Activated T-cell treated with anti-CD3 and anti-CD28 coated beads, Interleukin-2, amount 50 U/mL, for 24 hours (primary cell): ENCODE measurements at regions not wholly inside any gene's neighbourhood (a gene's known extent, or its start where the extent isn't known, plus 50 kb on each side); places are given as distances from the start of the nearest gene placed in this dataset.

Source experiments
- DNase-seq: peaks from one replicate; pipeline ENCODE4 v3.0.0-alpha.2; 2020
- H3K27ac Mint-ChIP-seq: 2 replicates; pipeline ENCODE4 v1.8.0; 2020; ENCODE audit warnings: mild to moderate bottlenecking, mixed read lengths
- H3K27me3 Mint-ChIP-seq: 2 replicates; pipeline ENCODE4 v1.8.0; 2020; ENCODE audit warnings: mixed read lengths
- H3K36me3 Mint-ChIP-seq: 2 replicates; pipeline ENCODE4 v1.8.0; 2020; ENCODE audit warnings: low read depth, mixed read lengths
- H3K4me1 Mint-ChIP-seq: 2 replicates; pipeline ENCODE4 v1.8.0; 2020; ENCODE audit warnings: low read depth, mixed read lengths
- H3K4me3 Mint-ChIP-seq: 2 replicates; pipeline ENCODE4 v1.8.0; 2020; ENCODE audit warnings: mild to moderate bottlenecking, moderate library complexity, mixed read lengths
- H3K9me3 Mint-ChIP-seq: 2 replicates; pipeline ENCODE4 v1.8.0; 2020; ENCODE audit warnings: mixed read lengths

DNA sequence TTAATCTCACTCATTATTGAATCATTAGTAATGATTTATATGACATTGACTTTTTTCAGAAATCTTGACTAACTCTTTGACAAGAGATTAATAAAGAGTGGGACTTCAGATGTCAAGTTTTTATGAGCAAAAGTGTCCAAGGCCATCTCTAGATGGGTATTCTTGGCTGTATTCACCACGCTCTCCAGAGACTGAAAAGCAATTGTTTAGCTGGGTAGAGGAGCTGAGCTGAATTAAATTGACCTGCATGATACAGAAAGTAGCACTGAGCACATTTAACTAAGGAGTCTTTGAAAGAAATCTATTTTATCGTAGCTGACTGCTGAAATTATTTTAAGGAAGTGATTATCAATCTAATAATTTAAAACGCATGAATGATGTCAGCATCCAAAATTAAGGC, 89.4 kb downstream of the LINC00237 start:
- H3K27me3 Mint-ChIP-seq, result peaks cover 50% of the 10 kb centered on the region
- DNase-seq, result no peak
- H3K36me3 Mint-ChIP-seq, result no peaks in the 10 kb centered on the region
- H3K9me3 Mint-ChIP-seq, result no peaks in the 10 kb centered on the region
- no peak overlapping the region for H3K27ac Mint-ChIP-seq
- no peaks in the 10 kb centered on the region for H3K4me1 Mint-ChIP-seq
- H3K4me3 Mint-ChIP-seq, result no peak overlapping the region

DNA sequence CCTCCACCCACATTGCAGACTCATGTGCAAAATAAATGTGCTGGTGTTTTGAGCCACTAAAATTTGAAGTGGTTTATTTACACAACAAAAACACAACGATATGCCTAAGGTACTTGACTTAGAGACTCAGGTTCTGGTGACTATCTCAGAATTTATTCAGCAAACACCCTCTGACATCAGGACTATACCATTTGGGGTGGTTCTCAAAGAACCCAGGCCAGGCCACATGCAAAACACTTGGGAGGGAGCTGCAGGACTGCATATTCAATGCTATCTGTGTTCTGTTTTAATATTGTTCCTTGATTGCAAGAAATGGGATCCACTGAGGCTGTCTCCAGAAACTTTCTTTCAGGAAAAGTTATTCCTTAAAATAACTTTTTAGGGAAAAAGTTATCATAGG, 91.6 kb downstream of the LINC00237 start:
- Mint-ChIP-seq H3K27ac (no peak overlapping the region), H3K9me3 (no peaks in the 10 kb centered on the region), H3K27me3 (peaks cover 28% of the 10 kb centered on the region), H3K4me3 (no peak overlapping the region), H3K36me3 (no peaks in the 10 kb centered on the region), H3K4me1 (no peaks in the 10 kb centered on the region)
- no peak for DNase-seq

DNA sequence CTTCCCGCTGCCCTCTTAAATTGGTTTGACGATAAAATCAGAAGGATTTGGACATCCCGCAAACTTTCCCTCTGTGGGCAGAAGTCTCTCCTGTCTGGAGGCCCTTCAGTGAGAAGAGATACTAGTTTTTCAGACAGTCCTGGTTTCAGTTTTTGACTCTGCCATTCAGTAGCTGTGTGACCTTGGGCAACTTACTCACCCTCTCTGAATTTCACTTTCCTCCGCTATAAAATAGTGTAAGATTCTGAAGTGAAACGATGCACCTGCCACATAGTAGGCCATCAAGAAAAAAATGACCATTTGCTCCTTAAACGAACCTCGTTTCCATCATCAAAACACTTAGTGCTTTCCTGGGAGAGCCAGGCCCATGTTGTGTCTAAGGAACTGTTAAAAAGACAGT, 97.2 kb downstream of the LINC00237 start:
- no peaks in the 10 kb centered on the region for H3K9me3 Mint-ChIP-seq
- no peak overlapping the region for H3K27ac Mint-ChIP-seq
- DNase-seq, result no peak
- no peak overlapping the region for H3K4me3 Mint-ChIP-seq
- no peaks in the 10 kb centered on the region for H3K36me3 Mint-ChIP-seq
- peaks cover 13% of the 10 kb centered on the region for H3K27me3 Mint-ChIP-seq
- no peaks in the 10 kb centered on the region for H3K4me1 Mint-ChIP-seq

DNA sequence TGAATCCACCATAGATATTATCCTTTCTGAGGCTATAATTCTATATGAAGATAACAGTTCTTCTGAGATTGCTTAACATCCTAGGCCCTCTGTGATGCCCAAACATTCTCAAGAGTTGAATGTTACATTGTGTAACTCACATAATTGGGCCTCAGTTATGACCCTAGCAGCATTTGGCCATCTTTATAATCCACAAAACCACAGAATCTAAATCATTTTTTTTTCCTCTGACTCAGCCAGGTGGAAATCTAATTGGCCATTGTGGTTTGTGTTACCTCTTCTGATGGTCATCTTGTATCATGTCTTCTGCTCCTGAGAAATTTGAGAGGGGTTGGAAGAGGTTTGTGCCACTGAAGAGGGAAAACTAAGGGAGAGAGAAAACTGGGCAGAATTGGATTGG, 99.5 kb downstream of the LINC00237 start:
- no peak for DNase-seq
- Mint-ChIP-seq H3K9me3 (no peaks in the 10 kb centered on the region), H3K4me1 (no peaks in the 10 kb centered on the region), H3K27ac (no peak overlapping the region), H3K27me3 (peaks cover 13% of the 10 kb centered on the region), H3K4me3 (no peak overlapping the region), H3K36me3 (no peaks in the 10 kb centered on the region)

DNA sequence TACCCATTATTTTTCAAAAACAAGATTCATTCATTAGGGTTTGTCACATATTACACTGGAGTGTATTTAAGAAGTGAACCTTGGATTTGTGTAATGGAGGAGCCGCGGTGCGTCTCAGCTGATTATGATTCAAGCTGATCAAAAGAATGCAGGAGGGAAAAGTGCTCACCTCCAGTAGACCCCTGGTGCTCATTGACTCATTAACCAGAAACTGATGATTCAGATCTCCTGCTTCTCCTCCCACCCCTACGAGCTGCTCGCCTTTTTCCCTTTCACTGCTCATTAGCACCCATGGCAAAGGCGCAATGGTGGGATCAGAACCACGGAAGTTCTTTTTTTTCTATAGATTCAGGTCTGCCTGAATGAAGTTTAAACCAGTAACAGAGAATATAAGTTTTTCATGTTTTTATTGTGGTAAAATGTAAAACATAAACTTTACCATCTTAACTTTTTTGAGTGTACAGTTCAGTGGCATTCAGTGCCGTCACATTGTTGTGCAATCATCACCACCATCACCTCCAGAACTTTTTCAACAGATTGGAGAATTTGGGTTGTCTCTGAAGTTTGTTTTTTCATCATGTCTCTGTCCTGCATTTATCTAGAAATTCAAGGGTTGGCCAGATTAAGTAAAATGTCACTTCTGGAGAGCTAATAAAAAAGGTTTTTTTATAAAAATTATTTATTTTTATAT, 101.6 kb downstream of the LINC00237 start:
- Mint-ChIP-seq H3K27me3 (peaks cover 13% of the 10 kb centered on the region), H3K4me1 (no peaks in the 10 kb centered on the region), H3K27ac (no peak overlapping the region), H3K9me3 (no peaks in the 10 kb centered on the region), H3K36me3 (no peaks in the 10 kb centered on the region), H3K4me3 (no peak overlapping the region)
- DNase-seq, result no peak

DNA sequence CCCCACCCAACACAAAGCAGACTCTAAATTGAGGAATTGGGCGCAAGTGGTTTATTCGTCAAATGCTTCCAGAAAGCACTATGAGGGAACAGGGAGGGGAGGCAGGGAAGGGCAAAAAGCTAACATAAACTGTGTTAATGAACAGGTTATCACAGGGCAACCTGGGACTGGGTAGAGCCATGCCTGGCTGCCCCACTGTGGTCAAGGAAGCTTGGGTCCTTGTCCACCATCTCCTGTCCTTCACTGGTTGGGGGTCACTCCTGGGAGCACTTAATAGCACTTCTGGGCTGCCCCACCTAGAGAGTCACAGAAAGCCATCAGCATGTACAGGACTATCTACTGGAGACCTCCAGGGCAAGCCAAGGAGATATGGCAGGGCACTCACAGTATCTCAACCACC, 102.3 kb downstream of the LINC00237 start:
- Mint-ChIP-seq H3K27ac (no peak overlapping the region), H3K36me3 (no peaks in the 10 kb centered on the region), H3K4me3 (no peak overlapping the region), H3K27me3 (peaks cover 11% of the 10 kb centered on the region), H3K9me3 (no peaks in the 10 kb centered on the region), H3K4me1 (no peaks in the 10 kb centered on the region)
- no peak for DNase-seq

DNA sequence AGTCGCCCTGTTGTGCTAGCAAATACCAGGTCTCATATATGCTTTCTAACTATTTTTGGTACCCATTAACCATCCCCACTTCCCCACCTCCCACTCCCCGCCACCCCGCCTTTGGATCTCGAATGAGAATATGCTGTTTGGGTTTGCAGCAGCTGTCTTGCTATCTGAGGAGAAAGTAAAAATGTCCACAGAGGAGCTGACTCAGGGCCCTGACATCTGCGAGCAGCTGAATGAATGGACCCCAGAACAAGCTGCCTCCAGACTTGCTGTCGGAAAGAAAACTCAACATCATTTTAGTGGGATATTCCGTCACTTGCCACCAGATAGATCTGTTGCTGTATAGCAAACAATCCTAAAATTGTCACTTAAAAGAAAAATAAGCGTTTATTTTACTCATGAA, 103.7 kb downstream of the LINC00237 start:
- peaks cover 8% of the 10 kb centered on the region for H3K27me3 Mint-ChIP-seq
- H3K4me3 Mint-ChIP-seq, result no peak overlapping the region
- H3K4me1 Mint-ChIP-seq, result no peaks in the 10 kb centered on the region
- no peaks in the 10 kb centered on the region for H3K9me3 Mint-ChIP-seq
- no peaks in the 10 kb centered on the region for H3K36me3 Mint-ChIP-seq
- no peak overlapping the region for H3K27ac Mint-ChIP-seq
- DNase-seq, result no peak

DNA sequence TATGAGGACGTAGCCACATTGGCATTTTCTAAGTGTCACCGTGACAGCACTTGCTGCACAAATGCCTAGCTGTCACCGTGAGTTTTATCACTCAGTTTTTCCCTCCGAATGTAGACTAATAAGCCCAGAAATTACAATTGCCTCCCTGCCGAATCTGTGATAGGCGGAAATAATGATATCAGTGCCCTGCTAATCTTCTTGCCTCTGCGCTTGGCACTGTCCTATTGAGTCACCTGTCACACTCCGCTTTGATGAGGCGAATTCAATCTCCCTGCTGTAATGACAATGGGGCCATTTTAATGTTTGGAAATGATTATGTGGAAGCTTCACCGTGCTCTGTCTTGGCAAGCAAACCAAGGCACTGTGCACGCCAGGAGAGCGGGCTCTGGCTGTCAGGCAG, 112.8 kb downstream of the LINC00237 start:
- Mint-ChIP-seq H3K27me3 (peaks cover 21% of the 10 kb centered on the region), H3K4me1 (no peaks in the 10 kb centered on the region), H3K36me3 (no peaks in the 10 kb centered on the region), H3K4me3 (no peak overlapping the region), H3K27ac (no peak overlapping the region), H3K9me3 (no peaks in the 10 kb centered on the region)
- DNase-seq, result no peak

DNA sequence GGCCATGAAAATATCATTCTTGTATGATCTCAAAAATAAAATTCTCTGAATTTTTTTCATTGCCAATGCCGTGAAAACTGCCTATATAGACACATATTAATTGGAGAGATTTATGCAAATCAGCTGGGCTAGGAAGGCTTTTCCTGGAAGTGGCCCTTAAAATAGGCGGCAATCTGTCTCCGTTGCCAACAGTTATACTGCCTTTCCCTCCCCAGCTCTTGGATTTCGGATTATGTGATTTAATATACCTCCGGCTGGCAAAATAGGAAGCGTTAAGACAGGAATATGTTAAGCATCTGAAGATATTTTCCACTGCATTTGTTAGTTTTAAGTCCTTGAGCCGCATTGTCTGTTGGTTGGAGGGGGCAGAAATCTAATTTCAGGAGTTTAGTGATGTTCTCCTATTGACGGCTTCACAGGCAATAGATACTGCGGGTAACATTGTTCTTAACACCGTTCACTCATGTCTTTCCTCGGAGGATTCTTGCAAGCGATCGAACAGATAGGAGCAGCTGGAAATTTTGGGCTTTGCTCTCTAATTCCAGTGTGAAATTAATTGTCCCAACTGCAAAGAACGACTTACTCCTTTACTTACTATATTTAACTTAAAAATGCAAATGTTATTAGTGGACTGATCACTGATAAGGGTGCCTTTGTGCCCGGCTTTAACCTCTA, 113.3 kb downstream of the LINC00237 start:
- Mint-ChIP-seq H3K27ac (no peak overlapping the region), H3K4me1 (no peaks in the 10 kb centered on the region), H3K27me3 (peaks cover 21% of the 10 kb centered on the region), H3K9me3 (no peaks in the 10 kb centered on the region), H3K36me3 (no peaks in the 10 kb centered on the region), H3K4me3 (no peak overlapping the region)
- no peak for DNase-seq

DNA sequence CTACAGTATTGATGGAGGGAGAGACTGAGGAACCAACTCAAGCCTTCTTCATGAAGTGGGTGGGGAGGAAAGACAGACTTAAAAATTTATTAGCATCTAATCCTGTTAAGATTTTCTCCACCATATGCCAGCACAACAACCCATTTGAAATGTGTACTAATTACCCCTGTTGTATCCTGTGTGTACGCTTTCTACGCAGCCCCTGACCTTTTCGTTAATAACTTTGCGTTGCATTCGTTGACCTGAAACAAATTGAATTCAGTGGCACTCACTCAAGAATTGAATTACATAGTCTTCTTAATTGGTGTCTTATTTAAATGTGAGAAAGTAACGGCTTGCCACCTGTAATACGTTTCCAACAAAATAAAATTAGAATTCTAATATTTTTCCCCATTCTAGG, 113.9 kb downstream of the LINC00237 start:
- Mint-ChIP-seq H3K4me1 (no peaks in the 10 kb centered on the region), H3K27ac (no peak overlapping the region), H3K36me3 (no peaks in the 10 kb centered on the region), H3K9me3 (no peaks in the 10 kb centered on the region), H3K27me3 (peaks cover 21% of the 10 kb centered on the region), H3K4me3 (no peak overlapping the region)
- no peak for DNase-seq

DNA sequence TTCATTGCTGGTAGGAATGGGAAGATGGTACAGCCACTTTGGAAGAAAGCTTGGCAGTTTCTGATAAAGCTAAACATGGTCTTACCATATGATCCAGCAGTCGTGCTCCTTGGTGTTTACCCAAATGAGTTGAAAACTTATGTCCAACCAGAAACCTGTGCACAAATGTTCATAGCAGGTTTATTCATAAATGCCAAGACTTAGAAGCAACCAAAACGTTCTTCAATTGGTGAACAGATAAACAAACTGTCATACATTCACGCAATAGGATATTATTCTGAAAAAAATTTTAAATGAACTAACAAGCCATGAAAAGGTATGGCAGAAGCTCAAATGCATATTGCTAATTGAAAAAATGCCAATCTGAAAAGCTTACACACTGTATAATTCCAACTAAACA, 117.1 kb downstream of the LINC00237 start:
- Mint-ChIP-seq H3K9me3 (no peaks in the 10 kb centered on the region), H3K36me3 (no peaks in the 10 kb centered on the region), H3K4me1 (no peaks in the 10 kb centered on the region), H3K4me3 (no peak overlapping the region), H3K27ac (no peak overlapping the region), H3K27me3 (peaks cover 38% of the 10 kb centered on the region)
- no peak for DNase-seq

DNA sequence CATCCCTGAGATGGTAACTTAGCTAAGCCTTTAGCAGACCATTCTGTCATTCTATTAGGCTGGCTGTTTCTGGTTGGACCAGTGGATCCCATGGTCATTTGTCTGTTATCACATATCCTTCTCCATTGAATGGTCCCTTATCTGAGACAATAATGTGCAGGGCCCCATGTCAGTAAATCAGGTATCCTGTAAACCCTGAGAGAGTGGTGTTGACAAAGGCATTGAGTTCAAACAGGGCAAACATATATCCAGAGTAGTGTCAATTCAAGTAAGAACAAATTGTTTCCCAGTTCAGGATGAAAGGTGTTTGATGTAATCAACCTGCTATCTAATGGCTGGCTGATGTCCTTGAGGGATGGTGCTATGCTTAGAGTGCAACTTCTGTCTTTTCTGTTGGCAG, 126.2 kb downstream of the LINC00237 start:
- H3K36me3 Mint-ChIP-seq, result no peaks in the 10 kb centered on the region
- DNase-seq, result no peak
- H3K4me3 Mint-ChIP-seq, result no peak overlapping the region
- H3K27ac Mint-ChIP-seq, result no peak overlapping the region
- H3K27me3 Mint-ChIP-seq, result peaks cover 29% of the 10 kb centered on the region
- H3K4me1 Mint-ChIP-seq, result no peaks in the 10 kb centered on the region
- H3K9me3 Mint-ChIP-seq, result peaks cover 2% of the 10 kb centered on the region

DNA sequence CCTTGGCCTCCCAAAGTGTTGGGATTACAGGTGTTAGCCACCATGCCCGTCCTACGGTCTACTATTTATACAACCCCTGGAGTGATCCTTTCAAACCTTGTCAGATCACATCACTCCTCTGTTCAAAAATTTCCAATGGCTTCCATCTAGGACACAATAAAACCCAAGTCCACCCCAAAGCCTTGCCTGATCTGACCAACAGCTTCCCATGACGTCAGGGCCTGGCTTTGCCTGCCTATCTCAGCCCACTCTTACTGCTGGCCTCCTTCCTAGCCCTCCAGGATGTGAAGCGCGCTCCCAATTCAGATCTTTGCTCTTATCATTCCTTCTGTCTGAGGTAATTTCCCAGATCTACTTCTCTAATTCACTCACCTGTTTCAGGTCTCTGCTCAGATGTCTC, 128.4 kb downstream of the LINC00237 start:
- Mint-ChIP-seq H3K4me1 (no peaks in the 10 kb centered on the region), H3K9me3 (peaks cover 2% of the 10 kb centered on the region), H3K4me3 (no peak overlapping the region), H3K27ac (no peak overlapping the region), H3K36me3 (no peaks in the 10 kb centered on the region), H3K27me3 (peaks cover 18% of the 10 kb centered on the region)
- no peak for DNase-seq

DNA sequence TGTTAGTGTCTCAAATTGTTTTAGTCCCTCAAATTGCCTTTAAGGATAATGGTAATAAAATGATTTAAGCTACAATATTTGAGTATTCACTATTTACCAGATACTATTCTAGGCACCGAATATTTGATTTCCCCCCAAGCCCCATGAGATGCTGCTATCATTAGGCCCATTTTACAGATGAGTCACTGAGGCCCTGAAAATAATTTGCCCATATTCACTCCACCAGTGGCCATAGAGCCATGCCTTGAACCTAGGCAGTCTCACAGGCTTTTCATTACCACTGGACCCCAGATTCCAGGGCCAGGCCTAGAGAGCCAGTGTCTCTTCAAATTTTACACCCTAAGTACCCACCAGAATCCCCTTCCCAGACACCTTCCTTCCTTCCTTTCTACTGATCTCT, 133.7 kb downstream of the LINC00237 start:
- Mint-ChIP-seq H3K4me1 (no peaks in the 10 kb centered on the region), H3K27me3 (peaks cover 3% of the 10 kb centered on the region), H3K27ac (no peak overlapping the region), H3K36me3 (no peaks in the 10 kb centered on the region), H3K9me3 (no peaks in the 10 kb centered on the region), H3K4me3 (no peak overlapping the region)
- no peak for DNase-seq

DNA sequence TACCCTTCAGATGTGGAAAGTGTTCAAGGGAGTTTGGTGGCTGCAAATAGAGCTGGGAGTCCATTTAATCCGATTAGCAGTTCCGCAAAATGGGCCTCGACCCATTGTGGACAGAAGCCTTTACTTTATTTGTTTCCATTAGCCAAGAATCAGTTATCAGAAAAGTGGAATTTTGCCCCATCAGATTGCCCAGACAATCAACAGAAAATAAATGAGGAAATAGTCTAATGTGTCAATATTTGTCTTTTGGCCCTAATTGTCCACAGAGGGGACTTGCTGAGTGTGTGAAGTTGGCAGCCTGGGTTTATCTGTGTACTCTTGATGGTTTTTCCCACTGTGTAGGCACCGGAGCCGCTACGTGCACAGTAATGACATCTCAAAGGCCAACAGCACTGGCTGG, 134.3 kb downstream of the LINC00237 start:
- Mint-ChIP-seq H3K36me3 (no peaks in the 10 kb centered on the region), H3K9me3 (no peaks in the 10 kb centered on the region), H3K4me3 (no peak overlapping the region), H3K27ac (no peak overlapping the region), H3K4me1 (no peaks in the 10 kb centered on the region), H3K27me3 (peaks cover 3% of the 10 kb centered on the region)
- DNase-seq, result no peak
